BLaER1 (cell line): ENCODE measurements at regions not wholly inside any gene's neighbourhood (a gene's known extent, or its start where the extent isn't known, plus 50 kb on each side); places are given as distances from the start of the nearest gene placed in this dataset.
"Not testable (repeated sequence)": the region's sequence is repeated elsewhere in the genome, so short reads cannot be mapped to it uniquely, and the experiment has no call there.

Experiments
- H3K27ac ChIP-seq: shearing (Covaris generic); formaldehyde crosslinking; 2 replicates; pipeline ENCODE4 v1.8.1; 2022
- H3K27me3 ChIP-seq: shearing (Covaris generic); formaldehyde crosslinking; 2 replicates; pipeline ENCODE4 v1.8.1; 2022
- H3K36me3 ChIP-seq: shearing (Covaris generic); formaldehyde crosslinking; 2 replicates; pipeline ENCODE4 v1.8.1; 2022
- H3K4me1 ChIP-seq: shearing (Covaris generic); formaldehyde crosslinking; 2 replicates; pipeline ENCODE4 v1.8.1; 2022
- H3K4me2 ChIP-seq: shearing (Covaris generic); formaldehyde crosslinking; 2 replicates; pipeline ENCODE4 v1.8.1; 2022
- H3K4me3 ChIP-seq: shearing (Covaris generic); formaldehyde crosslinking; 2 replicates; pipeline ENCODE4 v1.8.1; 2022
- H3K9ac ChIP-seq: shearing (Covaris generic); formaldehyde crosslinking; 2 replicates; pipeline ENCODE4 v1.8.1; 2022
- H3K9me3 ChIP-seq: shearing (Covaris generic); formaldehyde crosslinking; 2 replicates; pipeline ENCODE4 v1.8.1; 2022
- H4K20me1 ChIP-seq: shearing (Covaris generic); formaldehyde crosslinking; 2 replicates; pipeline ENCODE4 v1.8.1; 2022
- Cebpa-rat ChIP-seq: shearing (Covaris generic); IDR thresholded peaks from 2 replicates; pipeline ENCODE4 v1.8.1; 2022

DNA sequence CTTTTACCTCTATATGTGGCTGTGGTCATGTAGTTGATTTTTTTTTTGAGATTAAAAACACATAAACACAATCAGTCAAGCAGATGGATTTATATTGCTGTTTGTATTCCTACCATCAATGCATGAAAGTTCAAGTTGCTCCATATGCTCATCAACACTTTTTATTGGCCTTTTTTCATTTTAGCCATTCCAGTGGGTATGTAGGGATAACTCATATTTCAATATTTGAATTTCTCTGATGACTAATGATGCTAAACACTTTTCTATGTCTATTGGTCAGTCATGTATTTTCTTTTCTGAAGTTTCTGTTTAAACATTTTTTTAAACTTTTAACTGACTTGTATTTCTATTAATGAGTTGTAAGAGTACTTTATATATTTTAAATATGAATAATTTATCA, 445.4 kb upstream of the RGMB start:
- H3K4me3 ChIP-seq, result no peak overlapping the region
- no peaks in the 10 kb centered on the region for H3K4me1 ChIP-seq
- no peaks in the 10 kb centered on the region for H3K36me3 ChIP-seq
- H3K27ac ChIP-seq, result no peak overlapping the region
- no peak for TF ChIP-seq Cebpa-rat
- no peak overlapping the region for H3K4me2 ChIP-seq
- 0 out of 2 replicates have a peak, but pooled peaks cover 5% of the 10 kb centered on the region for H3K9me3 ChIP-seq
- H3K27me3 ChIP-seq, result no peaks in the 10 kb centered on the region
- no peak overlapping the region for H3K9ac ChIP-seq
- H4K20me1 ChIP-seq, result no peaks in the 10 kb centered on the region

DNA sequence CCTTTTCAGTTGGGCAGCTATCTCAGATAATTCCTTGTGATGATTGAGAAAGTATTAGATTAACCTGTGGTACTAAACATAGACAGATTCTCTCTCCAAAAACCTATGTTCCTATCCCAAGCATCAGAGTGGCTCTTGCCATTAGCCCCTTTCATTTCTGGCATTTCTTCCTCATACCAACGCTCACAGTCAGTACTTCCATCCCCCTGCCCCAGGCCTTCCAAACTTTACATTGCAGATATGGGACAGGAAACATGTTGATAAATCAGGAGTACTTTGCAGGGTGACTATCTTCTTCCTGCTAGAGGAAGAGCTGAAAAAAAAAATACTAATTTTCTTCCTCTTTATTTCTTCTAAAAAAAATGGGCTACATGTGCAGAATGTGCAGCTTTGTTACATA, 442.6 kb upstream of the RGMB start:
- TF ChIP-seq Cebpa-rat, result no peak
- Histone ChIP-seq H3K4me1 (no peaks in the 10 kb centered on the region), H3K9ac (no peak overlapping the region), H3K4me3 (no peak overlapping the region), H3K36me3 (no peaks in the 10 kb centered on the region), H3K4me2 (no peak overlapping the region), H3K27ac (no peak overlapping the region), H3K27me3 (no peaks in the 10 kb centered on the region), H3K9me3 (0 out of 2 replicates have a peak, but pooled peaks cover 7% of the 10 kb centered on the region), H4K20me1 (no peaks in the 10 kb centered on the region)

DNA sequence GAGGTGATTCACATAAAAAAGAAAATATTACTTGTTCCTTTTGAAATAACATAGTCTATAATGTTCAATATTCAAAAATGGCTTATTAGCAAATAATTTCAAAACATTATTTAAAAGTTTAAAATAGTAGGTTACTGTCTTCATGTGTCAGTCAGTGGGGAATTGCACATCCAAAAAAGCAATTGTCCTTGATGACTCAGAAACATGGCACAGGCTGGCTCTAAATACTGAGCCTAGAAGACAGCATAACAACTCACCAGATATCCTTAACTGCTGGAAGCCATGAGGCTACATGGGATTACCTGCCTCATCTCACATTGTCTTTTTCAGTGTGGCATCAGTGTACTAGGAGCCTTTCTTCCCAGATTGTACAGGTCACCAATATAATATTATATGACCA, 439.5 kb upstream of the RGMB start:
- Histone ChIP-seq H3K9me3 (peaks cover 7% of the 10 kb centered on the region; the same call in 1 of the 2 replicates), H3K36me3 (no peaks in the 10 kb centered on the region), H3K4me1 (no peaks in the 10 kb centered on the region), H3K9ac (no peak overlapping the region), H3K27ac (no peak overlapping the region), H3K4me3 (no peak overlapping the region), H4K20me1 (no peaks in the 10 kb centered on the region), H3K4me2 (no peak overlapping the region), H3K27me3 (no peaks in the 10 kb centered on the region)
- TF ChIP-seq Cebpa-rat, result no peak

DNA sequence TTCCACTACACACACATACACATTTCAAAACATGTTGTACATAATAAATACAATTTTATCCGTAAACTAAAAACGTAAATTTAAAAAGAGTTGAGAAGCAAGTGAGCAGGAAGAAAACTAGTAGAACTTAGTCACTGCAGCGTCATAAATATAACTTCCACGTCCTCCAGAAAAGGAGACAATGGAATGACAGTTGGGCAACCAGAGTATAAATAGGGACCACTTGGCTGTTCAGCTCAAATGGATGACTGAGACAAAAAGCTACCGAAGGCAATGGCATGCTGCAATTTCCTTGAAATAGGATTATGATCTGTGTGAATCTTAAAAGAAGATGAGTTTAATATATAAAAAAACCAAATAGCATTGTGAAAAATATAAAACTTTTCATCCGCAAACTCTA, 438.5 kb upstream of the RGMB start:
- Histone ChIP-seq H3K27me3 (no peaks in the 10 kb centered on the region), H3K4me2 (no peak overlapping the region), H3K27ac (no peak overlapping the region), H3K4me3 (no peak overlapping the region), H3K4me1 (no peaks in the 10 kb centered on the region), H4K20me1 (no peaks in the 10 kb centered on the region), H3K36me3 (no peaks in the 10 kb centered on the region), H3K9ac (no peak overlapping the region), H3K9me3 (peaks cover 7% of the 10 kb centered on the region; the same call in 1 of the 2 replicates)
- TF ChIP-seq Cebpa-rat, result no peak

DNA sequence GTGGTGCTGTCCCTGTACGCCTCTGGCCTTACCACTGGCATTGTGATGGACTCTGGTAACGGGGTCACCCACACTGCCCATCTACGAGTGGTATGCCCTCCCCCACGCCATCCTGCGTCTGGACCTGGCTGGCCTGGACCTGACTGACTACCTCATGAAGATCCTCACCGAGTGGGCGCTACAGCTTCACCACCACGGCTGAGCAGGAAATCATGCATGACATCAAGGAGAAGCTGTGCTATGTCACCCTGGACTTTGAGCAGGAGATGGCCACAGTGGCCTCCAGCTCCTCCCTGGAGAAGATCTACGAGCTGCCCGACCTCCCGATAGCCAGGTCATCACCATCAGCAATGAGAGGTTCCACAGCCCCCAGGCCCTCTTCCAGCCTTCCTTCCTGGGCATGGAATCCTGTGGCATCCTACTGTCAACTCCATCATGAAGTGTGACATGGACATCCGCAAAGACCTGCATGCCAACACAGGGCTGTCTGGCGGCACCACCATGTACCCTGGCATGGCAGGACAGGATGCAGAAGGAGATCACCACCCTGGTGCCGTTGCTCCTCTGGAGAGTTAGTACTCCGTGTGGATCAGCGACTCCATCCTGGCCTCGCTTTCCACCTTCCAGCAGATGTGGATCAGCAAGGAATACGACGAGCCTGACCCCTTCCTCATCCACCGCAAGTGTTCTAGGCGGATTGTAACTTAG, 434.2 kb upstream of the RGMB start:
- Histone ChIP-seq H4K20me1 (no peaks in the 10 kb centered on the region), H3K9ac (no peak overlapping the region), H3K36me3 (no peaks in the 10 kb centered on the region), H3K4me3 (no peak overlapping the region), H3K27me3 (no peaks in the 10 kb centered on the region), H3K27ac (no peak overlapping the region), H3K4me1 (no peaks in the 10 kb centered on the region), H3K4me2 (no peak overlapping the region), H3K9me3 (no peaks in the 10 kb centered on the region; the same call in 1 of the 2 replicates)
- TF ChIP-seq Cebpa-rat, result no peak

DNA sequence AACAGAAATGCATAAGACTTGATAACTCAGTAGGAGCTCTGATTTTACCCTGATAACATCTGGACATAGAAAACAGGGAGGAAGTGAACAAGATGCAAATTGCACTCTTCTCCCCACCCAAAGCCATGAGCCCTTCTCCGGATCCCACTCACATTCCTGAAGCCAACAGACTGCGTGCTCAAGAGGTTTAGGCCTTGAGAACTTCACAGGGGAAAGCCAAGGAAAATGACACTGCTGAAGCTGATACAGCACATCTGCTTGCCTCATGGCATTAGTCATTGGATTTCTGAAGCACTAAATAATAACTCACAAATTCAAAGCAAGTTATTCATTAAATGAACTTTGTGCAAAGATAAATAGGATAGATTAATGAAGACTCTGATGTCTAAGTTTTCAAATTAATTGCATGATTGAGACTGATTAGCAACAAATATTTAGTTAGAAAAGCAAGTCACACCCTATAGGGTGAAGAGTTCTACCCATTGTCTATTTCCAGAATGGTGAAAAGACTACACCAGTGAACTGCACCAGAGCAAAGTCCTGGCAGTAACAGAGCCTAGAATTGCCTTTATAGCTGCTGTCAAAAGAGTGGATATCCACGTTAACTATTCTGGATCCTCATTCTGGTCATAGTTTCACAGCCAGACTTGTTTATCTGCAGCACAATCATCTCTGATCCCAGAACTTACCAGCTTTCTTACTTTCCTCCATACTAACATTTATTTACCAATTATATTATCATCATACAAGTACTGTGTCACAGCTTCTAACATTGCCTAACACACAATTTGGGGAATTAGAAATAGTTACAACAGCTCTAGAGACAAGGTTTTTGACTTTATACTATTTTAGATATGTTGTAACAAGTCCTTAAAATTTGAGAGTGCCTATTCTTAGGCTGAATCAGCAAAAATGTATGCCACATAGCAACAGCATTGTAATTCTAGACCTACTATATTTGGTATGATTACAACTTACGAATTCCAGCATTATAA, 432.1 kb upstream of the RGMB start:
- Histone ChIP-seq H4K20me1 (no peaks in the 10 kb centered on the region), H3K27ac (no peak overlapping the region), H3K4me3 (no peak overlapping the region), H3K36me3 (no peaks in the 10 kb centered on the region), H3K4me2 (no peak overlapping the region), H3K9me3 (no peaks in the 10 kb centered on the region; the same call in 1 of the 2 replicates), H3K9ac (no peak overlapping the region), H3K4me1 (no peaks in the 10 kb centered on the region), H3K27me3 (no peaks in the 10 kb centered on the region)
- TF ChIP-seq Cebpa-rat, result no peak

DNA sequence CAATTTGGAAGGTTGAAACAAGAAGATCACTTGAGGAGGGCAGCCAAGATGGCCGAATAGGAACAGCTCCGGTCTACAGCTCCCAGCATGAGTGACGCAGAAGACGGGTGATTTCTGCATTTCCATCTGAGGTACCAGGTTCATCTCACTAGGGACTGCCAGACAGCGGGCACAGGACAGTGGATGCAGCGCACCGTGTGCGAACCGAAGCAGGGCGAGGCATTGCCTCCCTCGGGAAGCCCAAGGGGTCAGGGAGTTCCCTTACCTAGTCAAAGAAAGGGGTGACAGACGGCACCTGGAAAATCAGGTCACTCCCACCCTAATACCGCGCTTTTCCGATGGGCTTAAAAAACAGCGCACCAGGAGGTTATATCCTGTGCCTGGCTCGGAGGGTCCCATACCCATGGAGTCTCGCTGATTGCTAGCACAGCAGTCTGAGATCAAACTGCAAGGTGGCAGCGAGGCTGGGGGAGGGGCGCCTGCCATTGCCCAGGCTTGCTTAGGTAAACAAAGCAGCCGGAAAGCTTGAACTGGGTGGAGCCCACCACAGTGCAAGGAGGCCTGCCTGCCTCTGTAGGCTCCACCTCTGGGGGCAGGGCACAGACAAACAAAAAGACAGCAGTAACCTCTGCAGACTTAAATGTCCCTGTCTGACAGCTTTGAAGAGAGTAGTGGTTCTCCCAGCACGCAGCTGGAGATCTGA, 430.4 kb upstream of the RGMB start:
- H3K4me1 ChIP-seq, H3K9me3 ChIP-seq, H3K36me3 ChIP-seq, H3K27ac ChIP-seq, H3K4me2 ChIP-seq, H3K27me3 ChIP-seq, H3K9ac ChIP-seq, H4K20me1 ChIP-seq, H3K4me3 ChIP-seq: not testable (repeated sequence)

DNA sequence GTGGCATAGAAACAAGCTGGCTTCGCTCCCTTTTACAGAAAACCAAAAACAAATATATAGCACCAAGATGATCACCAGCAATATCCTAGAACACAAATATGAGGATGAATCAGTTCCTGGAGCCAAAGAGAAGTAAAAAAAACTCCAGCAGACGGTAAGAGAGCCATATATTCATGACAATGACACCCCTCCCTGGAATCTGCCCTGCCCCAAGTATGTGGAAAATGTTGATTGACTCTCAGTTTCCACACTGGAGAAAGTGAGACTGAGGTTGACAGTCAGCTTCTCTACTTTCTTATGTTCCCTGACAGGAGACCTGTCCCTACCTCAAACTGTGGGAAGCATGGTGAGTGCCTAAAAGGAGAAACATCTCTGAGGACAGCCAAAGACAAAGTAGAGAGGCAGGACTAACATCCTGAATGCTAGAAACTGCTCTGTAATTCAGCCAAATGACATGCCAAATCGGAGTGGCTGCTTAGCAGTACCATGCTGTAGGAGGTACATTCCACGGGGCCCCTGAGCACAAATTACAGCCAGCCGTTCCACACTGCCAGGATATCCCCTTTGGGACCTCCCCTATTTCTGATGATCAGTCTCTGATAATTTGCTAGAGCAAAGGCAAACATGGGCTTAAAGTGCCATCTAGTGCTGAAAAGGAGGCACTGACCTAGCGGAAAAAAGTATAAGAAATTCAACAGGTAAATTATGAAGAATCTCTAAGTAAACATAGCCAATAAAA, 424.0 kb upstream of the RGMB start:
- Histone ChIP-seq H3K4me1 (no peaks in the 10 kb centered on the region), H4K20me1 (no peaks in the 10 kb centered on the region), H3K9me3 (peaks cover 16% of the 10 kb centered on the region), H3K4me3 (no peak overlapping the region), H3K9ac (no peak overlapping the region), H3K4me2 (no peak overlapping the region), H3K27me3 (no peaks in the 10 kb centered on the region), H3K36me3 (no peaks in the 10 kb centered on the region), H3K27ac (no peak overlapping the region)
- no peak for TF ChIP-seq Cebpa-rat

DNA sequence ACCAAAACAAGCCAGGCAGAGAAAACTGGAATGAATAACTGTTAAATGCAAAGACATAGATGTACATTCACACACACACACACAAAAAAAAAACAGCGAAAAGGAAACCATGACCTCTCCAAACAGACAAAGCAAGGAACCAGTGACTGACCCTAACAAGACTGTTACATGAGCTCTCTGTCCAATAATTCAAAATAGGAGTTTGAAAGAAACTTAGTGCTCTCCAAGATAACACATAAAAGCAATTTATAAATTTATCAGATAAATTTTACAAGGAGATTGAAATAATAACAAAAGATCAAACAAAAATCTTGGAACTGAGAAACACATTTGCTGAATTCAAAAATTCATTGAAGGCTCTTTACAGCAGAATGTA, 423.5 kb upstream of the RGMB start:
- Histone ChIP-seq H3K27me3 (no peaks in the 10 kb centered on the region), H3K36me3 (no peaks in the 10 kb centered on the region), H3K4me1 (no peaks in the 10 kb centered on the region), H3K9ac (no peak overlapping the region), H3K27ac (no peak overlapping the region), H4K20me1 (no peaks in the 10 kb centered on the region), H3K9me3 (peaks cover 16% of the 10 kb centered on the region), H3K4me3 (no peak overlapping the region), H3K4me2 (no peak overlapping the region)
- no peak for TF ChIP-seq Cebpa-rat
